ENCODE measurements at regions not wholly inside any gene's neighbourhood (a gene's known extent, or its start where the extent isn't known, plus 50 kb on each side); places are given as distances from the start of the nearest gene placed in this dataset.

DNA sequence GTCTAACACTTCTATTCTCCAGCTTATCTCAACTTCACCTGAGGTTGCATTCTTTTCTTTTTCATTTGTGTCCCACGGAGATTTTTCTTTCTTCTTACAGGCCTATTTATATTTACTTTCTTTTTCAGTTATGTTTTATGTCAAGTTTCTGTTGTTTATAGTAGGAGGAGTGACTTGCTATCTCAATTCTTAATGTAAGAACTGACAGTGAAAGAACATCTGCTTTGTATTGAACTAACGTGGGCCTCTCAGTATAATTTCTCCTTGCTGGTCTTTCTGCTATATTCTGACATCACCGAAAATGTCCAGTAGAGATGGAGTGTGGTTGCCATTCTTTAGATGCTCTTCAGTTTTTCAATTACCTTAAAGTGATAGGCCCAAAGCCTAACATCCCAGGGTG lies 521.7 kb downstream of the EPM2A start:
- DNase-seq (ENCODE audit: extremely low read depth in 1 of 11, low read depth in 9 of 11, low spot score in 4 of 11), result no peak

DNA sequence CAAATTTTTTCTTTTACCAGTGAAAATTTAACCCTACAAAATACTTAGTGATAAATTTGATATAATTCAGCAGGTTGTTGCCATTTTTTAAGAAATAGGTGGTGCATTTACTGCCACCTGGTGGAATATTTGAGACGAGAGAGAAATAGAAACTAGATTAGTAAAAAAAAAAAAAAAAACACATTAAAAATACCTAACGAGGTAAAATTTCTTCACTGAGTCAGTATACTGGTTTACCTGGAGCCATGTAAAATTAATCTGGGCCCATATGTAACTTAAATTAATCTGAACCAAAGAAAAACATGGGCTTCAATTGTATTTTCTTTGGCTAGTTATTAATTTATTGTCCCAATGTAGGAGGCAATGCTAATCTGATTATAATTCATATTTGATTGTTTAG lies 520.8 kb downstream of the EPM2A start:
- peak in 4 of 11 donors; percentile 20 to 29 (median 24) for DNase-seq (ENCODE audit: extremely low read depth in 1 of 11, low read depth in 9 of 11, low spot score in 4 of 11)

GRCh38 chr6:145224450-145224849 lies 510.9 kb downstream of the EPM2A start:
- DNase-seq (ENCODE audit: extremely low read depth in 1 of 11, low read depth in 9 of 11, low spot score in 4 of 11), result no peak

GRCh38 chr6:145225500-145225899 lies 509.8 kb downstream of the EPM2A start:
- no peak for DNase-seq (ENCODE audit: extremely low read depth in 1 of 11, low read depth in 9 of 11, low spot score in 4 of 11)

- DNase-seq (ENCODE audit: extremely low read depth in 1 of 11, low read depth in 9 of 11, low spot score in 4 of 11), result no peak
These were observed 507.7 kb downstream of the EPM2A start for GRCh38 chr6:145227593-145227992.

GRCh38 chr6:145228962-145229582 lies 506.2 kb downstream of the EPM2A start:
- no peak for DNase-seq (ENCODE audit: extremely low read depth in 1 of 11, low read depth in 9 of 11, low spot score in 4 of 11)

DNA sequence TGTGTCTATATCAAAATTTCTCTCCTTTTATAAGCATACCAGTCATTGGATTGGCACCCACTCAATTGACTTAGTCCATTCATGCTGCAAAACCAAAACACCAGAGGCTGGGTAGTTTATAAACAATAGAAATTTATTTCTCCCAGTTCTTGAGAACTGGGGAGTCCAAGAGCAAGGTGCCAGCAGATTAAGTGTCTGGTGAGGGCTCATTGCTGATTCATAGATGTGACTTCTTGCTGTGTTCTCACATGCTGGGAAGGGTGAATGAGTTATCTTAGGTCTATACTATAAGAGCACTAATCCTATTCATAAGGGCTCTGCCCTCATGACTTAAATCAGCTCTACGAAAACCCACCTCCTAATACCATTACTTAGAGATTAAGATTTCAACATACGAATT lies 501.4 kb downstream of the EPM2A start:
- DNase-seq (ENCODE audit: extremely low read depth in 1 of 11, low read depth in 9 of 11, low spot score in 4 of 11), result no peak

DNA sequence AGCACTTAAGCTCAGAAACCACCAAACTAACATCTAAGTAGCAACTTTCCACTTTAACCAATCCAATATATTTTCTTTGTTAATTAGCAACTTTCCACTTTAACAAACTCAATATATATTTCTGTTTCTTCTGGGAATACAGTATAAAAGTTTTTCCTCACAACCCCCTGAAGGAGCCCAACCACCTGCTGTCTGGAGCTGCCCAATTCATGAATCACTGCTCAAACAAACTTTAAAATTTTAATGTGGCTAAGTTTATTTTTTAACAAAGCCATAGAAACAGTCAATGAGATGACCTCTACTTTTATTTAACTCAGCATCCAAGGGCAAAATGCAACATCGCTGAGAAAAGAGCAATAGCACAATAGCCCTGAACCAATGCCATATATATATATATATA lies 500.1 kb downstream of the EPM2A start:
- DNase-seq (ENCODE audit: extremely low read depth in 1 of 11, low read depth in 9 of 11, low spot score in 4 of 11), result no peak

GRCh38 chr6:145238787-145239186 lies 496.5 kb downstream of the EPM2A start:
- no peak for DNase-seq (ENCODE audit: extremely low read depth in 1 of 11, low read depth in 9 of 11, low spot score in 4 of 11)

DNA sequence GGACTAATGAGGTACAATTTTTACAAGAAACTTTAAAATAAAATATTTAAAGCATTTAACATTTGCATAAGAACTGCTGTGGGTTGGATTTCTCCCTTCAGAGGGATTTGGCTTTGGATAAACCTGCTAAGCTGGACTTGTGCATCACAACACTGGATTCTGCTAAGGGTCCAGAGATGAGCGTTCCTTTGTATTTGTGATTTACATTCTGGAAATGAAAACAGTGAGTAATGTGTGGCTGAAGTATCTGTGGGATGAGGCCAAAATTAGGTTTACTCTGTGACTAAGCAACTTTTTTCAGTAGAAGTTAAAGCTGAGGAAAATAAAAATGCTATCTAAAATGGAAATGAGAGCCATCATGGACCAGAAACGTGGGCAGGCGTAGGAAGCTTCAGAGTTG lies 494.3 kb downstream of the EPM2A start:
- DNase-seq (ENCODE audit: extremely low read depth in 1 of 11, low read depth in 9 of 11, low spot score in 4 of 11), result no peak

DNA sequence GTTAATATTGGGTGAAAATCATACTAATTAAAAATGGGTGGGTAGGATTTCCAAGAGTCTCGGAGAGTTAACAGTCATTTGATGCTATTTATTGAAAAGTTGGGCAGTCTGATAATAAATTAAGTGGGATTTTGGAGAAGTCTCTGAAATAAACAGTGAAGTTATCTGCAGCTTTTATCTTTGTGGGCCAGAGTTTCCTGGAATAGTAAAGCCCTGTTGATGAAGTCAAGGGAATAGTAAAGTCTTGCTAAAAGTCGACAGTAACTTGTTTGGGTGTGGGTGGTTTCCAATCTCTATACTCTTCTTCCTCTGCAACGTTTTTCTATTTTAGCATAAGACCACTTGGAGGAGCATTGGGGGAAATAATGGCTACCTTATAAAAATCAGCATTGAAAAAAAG lies 493.6 kb downstream of the EPM2A start:
- DNase-seq (ENCODE audit: extremely low read depth in 1 of 11, low read depth in 9 of 11, low spot score in 4 of 11), result no peak

- DNase-seq (ENCODE audit: extremely low read depth in 1 of 11, low read depth in 9 of 11, low spot score in 4 of 11), result no peak
These were observed 490.8 kb downstream of the EPM2A start for GRCh38 chr6:145244349-145245100.

- DNase-seq (ENCODE audit: extremely low read depth in 1 of 11, low read depth in 9 of 11, low spot score in 4 of 11), result no peak
These were observed 490.2 kb downstream of the EPM2A start for GRCh38 chr6:145245119-145245518.

DNA sequence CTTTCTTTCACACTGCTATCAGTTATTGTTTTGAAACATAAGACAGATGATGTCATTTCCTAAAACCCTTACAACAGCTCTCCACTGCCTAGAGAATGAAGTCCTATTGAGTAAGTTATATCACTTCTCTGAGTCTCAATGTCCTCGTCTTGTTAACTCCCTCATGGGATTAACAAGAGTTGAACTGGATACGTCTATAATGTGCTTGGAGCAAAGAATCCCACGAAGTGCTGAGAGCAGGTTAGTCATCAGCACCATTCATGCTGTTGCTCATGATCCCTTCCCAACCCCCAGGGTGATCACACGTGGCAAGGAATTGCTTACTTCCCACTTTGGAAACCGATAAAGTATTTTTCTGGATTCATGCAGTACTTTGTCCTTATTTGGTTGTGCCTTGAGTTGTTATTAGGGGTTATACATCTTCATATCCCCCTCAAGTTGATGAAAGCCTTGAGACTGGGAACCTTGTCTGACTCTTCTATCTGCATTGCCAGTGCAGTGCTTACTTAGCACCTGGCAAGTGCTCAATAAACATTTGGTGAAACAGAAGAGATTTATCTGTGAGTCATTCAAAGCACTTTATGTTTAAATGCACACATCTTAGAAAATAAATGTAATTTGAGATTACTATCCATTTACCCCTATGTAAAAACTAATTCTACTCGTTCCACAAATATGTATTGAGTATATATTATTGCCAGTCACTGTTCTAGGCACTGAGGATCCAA lies 487.5 kb downstream of the EPM2A start:
- no peak for DNase-seq (ENCODE audit: extremely low read depth in 1 of 11, low read depth in 9 of 11, low spot score in 4 of 11)

DNA sequence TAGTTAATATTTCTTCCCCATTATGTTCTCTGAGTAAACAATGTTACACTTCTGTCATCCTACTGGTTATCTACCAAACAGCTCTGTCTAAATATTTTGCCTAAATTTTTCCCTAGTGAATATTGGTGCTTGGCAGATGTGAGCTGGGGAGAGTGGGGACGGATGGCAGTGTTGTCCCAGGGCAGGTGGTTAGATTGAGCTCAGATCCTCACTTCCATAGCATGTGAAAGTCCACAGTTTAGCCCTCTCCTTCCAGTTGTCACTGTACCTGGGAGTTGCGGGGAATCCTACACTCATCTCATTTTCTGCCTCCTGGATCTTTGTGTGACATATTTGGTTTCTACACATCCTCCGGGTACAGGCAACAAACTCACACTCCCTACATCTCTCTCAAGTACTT lies 484.9 kb downstream of the EPM2A start:
- no peak for DNase-seq (ENCODE audit: extremely low read depth in 1 of 11, low read depth in 9 of 11, low spot score in 4 of 11)

- DNase-seq (ENCODE audit: extremely low read depth in 1 of 11, low read depth in 9 of 11, low spot score in 4 of 11), result no peak
These were observed 482.6 kb downstream of the EPM2A start for GRCh38 chr6:145252737-145253136.

GRCh38 chr6:145254649-145255401 lies 480.5 kb downstream of the EPM2A start:
- no peak for DNase-seq (ENCODE audit: extremely low read depth in 1 of 11, low read depth in 9 of 11, low spot score in 4 of 11)

GRCh38 chr6:145257704-145258103 lies 477.6 kb downstream of the EPM2A start:
- DNase-seq (ENCODE audit: extremely low read depth in 1 of 11, low read depth in 9 of 11, low spot score in 4 of 11), result no peak

GRCh38 chr6:145258122-145258521 lies 477.2 kb downstream of the EPM2A start:
- no peak for DNase-seq (ENCODE audit: extremely low read depth in 1 of 11, low read depth in 9 of 11, low spot score in 4 of 11)

All from renal cortex interstitium (tissue), 11 donors.